SH-SY5Y (cell line): ENCODE measurements at regions not wholly inside any gene's neighbourhood (a gene's known extent, or its start where the extent isn't known, plus 50 kb on each side); places are given as distances from the start of the nearest gene placed in this dataset.

Source experiments
- GATA2 ChIP-seq: IDR thresholded peaks from 2 replicates; pipeline ENCODE4 v1.6.1; 2011; ENCODE audit warnings: mild to moderate bottlenecking, low read depth, low read length
- GATA3 ChIP-seq: IDR thresholded peaks from 2 replicates; pipeline ENCODE4 v1.6.1; 2011; ENCODE audit warnings: low read depth, mild to moderate bottlenecking, low read length, moderate library complexity

GRCh38 chr2:53417385-53417784 is 350.2 kb upstream of the CHAC2 start:
- no peak for TF ChIP-seq GATA2
- no peak for TF ChIP-seq GATA3
